ENCODE measurements at regions not wholly inside any gene's neighbourhood (a gene's known extent, or its start where the extent isn't known, plus 50 kb on each side); places are given as distances from the start of the nearest gene placed in this dataset. TPM values are rescaled to one million over a fixed set of nuclear protein-coding genes. Genes with fewer than 3 reads are reported as not detected.
"Not testable (repeated sequence)": the region's sequence is repeated elsewhere in the genome, so short reads cannot be mapped to it uniquely, and the experiment has no call there.

- H3K4me3 ChIP-seq, result no peak overlapping the region
- ATAC-seq, result no peak
- DNase-seq, result no peak
- H3K4me1 ChIP-seq, result no peaks in the 10 kb centered on the region
- no peaks in the 10 kb centered on the region for H3K27me3 ChIP-seq
- intact Hi-C loops (cut with DNase I), result no loop called here
- H3K36me3 ChIP-seq, result no peaks in the 10 kb centered on the region
- TF ChIP-seq, protein P1, sequence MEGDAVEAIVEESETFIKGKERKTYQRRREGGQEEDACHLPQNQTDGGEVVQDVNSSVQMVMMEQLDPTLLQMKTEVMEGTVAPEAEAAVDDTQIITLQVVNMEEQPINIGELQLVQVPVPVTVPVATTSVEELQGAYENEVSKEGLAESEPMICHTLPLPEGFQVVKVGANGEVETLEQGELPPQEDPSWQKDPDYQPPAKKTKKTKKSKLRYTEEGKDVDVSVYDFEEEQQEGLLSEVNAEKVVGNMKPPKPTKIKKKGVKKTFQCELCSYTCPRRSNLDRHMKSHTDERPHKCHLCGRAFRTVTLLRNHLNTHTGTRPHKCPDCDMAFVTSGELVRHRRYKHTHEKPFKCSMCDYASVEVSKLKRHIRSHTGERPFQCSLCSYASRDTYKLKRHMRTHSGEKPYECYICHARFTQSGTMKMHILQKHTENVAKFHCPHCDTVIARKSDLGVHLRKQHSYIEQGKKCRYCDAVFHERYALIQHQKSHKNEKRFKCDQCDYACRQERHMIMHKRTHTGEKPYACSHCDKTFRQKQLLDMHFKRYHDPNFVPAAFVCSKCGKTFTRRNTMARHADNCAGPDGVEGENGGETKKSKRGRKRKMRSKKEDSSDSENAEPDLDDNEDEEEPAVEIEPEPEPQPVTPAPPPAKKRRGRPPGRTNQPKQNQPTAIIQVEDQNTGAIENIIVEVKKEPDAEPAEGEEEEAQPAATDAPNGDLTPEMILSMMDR (IDR thresholded peaks at IDR 0.05), result no peak
- H3K9me3 ChIP-seq, result no peaks in the 10 kb centered on the region
- no peak overlapping the region for H3K27ac ChIP-seq
Observed at GRCh38 chr3:151520105-151520504, 59.2 kb upstream of the IGSF10 start.

DNA sequence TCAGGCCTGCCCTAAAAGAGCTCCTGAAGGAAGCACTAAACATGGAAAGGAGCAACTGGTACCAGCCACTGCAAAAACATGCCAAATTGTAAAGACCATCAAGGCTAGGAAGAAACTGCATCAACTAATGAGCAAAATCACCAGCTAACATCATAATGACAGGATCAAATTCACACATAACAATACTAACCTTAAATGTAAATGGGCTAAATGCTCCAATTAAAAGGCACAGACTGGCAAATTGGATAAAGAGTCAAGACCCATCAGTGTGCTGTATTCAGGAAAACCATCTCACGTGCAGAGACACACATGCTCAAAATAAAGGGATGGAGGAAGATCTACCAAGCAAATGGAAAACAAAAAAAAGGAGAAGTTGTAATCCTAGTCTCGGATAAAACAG is 50.6 kb upstream of the IGSF10 start:
- H3K4me3 ChIP-seq; H3K4me1 ChIP-seq; intact Hi-C loops (cut with DNase I); DNase-seq; H3K36me3 ChIP-seq; H3K27ac ChIP-seq; H3K9me3 ChIP-seq; ATAC-seq; H3K27me3 ChIP-seq: not testable (repeated sequence)

Small RNA genes in the stretch of these regions (microRNA-seq; reads per million reads assigned to microRNA genes)
- not detected for gene MIR5186 (ENCODE audit: borderline microRNAs expressed)

Measured in upper lobe of right lung (tissue), 1 donor.